NT2/D1 (cell line): ENCODE measurements at regions not wholly inside any gene's neighbourhood (a gene's known extent, or its start where the extent isn't known, plus 50 kb on each side); places are given as distances from the start of the nearest gene placed in this dataset.

ENCODE experiments used
- SUZ12 ChIP-seq: IDR thresholded peaks from 2 replicates; pipeline ENCODE4 v1.6.1; 2011; ENCODE audit not compliant: insufficient read length, insufficient read depth; ENCODE audit errors: extremely low read depth
- ZNF274 ChIP-seq: IDR thresholded peaks from 2 replicates; pipeline ENCODE4 v1.6.1; 2011; ENCODE audit warnings: mild to moderate bottlenecking, low read depth, low read length

GRCh38 chr22:27588915-27589314 is 212.6 kb downstream of the MN1 start:
- TF ChIP-seq SUZ12 (no peak), ZNF274 (no peak)
